ENCODE measurements at regions not wholly inside any gene's neighbourhood (a gene's known extent, or its start where the extent isn't known, plus 50 kb on each side); places are given as distances from the start of the nearest gene placed in this dataset.

- TF ChIP-seq CTCF (IDR thresholded peaks at IDR 0.05) (no peak), POLR2A (IDR thresholded peaks at IDR 0.05) (no peak)
Observed at GRCh38 chr7:114293289-114294012, 121.2 kb upstream of the FOXP2 start.
